ENCODE measurements at regions not wholly inside any gene's neighbourhood (a gene's known extent, or its start where the extent isn't known, plus 50 kb on each side); places are given as distances from the start of the nearest gene placed in this dataset.
"Not testable (repeated sequence)": the region's sequence is repeated elsewhere in the genome, so short reads cannot be mapped to it uniquely, and the experiment has no call there.

DNA sequence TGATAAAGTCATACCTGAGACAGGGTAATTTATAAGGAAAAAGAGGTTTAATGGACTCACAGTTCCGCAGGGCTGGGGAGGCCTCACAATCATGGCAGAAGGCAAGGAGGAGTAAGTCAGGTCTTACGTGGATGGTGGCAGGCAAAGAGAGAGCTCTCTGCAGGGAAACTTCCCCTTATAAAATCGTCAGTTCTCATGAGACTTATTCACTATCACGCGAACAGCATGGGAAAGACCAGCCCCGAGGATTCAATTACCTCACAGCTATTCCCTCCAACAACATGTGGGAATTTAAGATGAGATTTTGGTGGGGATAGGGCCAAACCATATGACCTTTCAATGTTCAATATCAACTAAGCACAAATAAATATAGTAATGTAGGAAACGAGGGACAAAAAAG, 559.4 kb upstream of the KCND2 start:
- no peaks in the 10 kb centered on the region for H3K9me3 ChIP-seq
- intact Hi-C loops (cut with DNase I; ENCODE audit: low total_unique reads) = no loop called here
- DNase-seq = no peak
- H3K4me3 ChIP-seq = no peak overlapping the region
- no peaks in the 10 kb centered on the region for H3K27me3 ChIP-seq
- no peak overlapping the region for H3K27ac ChIP-seq
- TF ChIP-seq, protein P1, sequence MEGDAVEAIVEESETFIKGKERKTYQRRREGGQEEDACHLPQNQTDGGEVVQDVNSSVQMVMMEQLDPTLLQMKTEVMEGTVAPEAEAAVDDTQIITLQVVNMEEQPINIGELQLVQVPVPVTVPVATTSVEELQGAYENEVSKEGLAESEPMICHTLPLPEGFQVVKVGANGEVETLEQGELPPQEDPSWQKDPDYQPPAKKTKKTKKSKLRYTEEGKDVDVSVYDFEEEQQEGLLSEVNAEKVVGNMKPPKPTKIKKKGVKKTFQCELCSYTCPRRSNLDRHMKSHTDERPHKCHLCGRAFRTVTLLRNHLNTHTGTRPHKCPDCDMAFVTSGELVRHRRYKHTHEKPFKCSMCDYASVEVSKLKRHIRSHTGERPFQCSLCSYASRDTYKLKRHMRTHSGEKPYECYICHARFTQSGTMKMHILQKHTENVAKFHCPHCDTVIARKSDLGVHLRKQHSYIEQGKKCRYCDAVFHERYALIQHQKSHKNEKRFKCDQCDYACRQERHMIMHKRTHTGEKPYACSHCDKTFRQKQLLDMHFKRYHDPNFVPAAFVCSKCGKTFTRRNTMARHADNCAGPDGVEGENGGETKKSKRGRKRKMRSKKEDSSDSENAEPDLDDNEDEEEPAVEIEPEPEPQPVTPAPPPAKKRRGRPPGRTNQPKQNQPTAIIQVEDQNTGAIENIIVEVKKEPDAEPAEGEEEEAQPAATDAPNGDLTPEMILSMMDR (IDR thresholded peaks at IDR 0.05 in 4 of 5, conservative IDR thresholded peaks at IDR 0.05 in 1 of 5) = no peak
- no peak for TF ChIP-seq POLR2A (IDR thresholded peaks at IDR 0.05)
- in situ Hi-C loops (cut with MboI; ENCODE audit: low sequenced_read_pairs in 4 of 4) = no loop called here
- ATAC-seq = no peak
- no peaks in the 10 kb centered on the region for H3K36me3 ChIP-seq
- no peaks in the 10 kb centered on the region for H3K4me1 ChIP-seq

DNA sequence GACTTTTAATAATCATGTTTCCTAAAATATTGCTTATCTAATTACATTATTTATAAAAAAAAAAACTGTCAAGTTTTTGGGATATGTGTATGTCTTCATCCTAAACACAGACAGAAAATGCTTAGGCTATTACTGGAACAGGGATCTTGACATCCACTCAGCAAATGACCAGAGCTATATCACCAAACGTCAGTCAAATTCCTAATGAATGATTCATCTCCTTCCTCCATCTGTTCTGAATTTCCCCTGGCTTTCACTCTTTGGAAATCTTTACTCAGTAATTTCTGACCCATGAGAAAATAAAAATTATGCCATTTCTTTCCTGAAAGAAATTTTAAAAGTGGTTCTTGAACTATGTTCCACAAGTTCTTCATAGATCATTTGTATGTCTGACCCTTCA, 552.4 kb upstream of the KCND2 start:
- ATAC-seq (no peak), DNase-seq (no peak)
- no peaks in the 10 kb centered on the region for H3K27me3 ChIP-seq
- H3K27ac ChIP-seq = no peak overlapping the region
- H3K9me3 ChIP-seq = no peaks in the 10 kb centered on the region
- intact Hi-C loops (cut with DNase I; ENCODE audit: low total_unique reads) (no loop called here), in situ Hi-C loops (cut with MboI; ENCODE audit: low sequenced_read_pairs in 4 of 4) (no loop called here)
- H3K36me3 ChIP-seq = no peaks in the 10 kb centered on the region
- H3K4me1 ChIP-seq = no peaks in the 10 kb centered on the region
- H3K4me3 ChIP-seq = no peak overlapping the region
- TF ChIP-seq POLR2A (IDR thresholded peaks at IDR 0.05) = no peak

DNA sequence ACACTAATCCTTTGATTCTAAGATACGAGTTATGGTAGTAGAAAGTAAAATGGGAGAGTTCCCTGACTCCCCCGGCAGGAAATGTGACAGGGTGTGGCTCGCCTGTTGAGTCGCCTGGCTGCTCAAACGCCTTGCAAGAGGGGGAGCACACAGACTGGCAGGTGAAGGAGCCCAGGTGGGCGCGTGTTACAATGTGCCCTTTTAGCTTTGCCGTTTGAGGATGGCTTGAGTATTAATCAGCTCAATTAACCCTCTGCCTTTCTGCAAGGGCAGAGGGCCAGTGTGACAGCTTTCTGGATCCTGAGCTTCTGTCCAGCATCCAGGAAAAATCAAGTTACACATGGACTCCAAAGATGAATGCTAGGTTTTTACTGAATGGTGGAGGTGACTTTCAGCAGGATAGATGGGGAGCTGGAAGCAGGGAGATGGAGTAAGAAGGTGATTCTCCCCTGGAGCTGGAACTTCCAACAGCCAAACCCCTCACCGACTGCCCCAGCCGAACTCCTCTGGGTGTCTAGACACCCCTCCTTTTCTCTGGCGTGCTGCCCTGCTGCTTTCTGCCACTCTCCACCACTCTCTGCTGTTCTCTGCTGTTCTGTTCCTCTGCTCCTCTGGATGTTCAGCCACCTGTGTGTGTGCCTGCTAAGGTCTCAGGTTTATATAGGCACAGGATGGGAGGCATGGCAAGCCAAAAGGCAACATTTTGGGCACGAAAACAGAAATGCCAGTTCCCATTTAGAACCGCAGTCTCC, 548.8 kb upstream of the KCND2 start:
- intact Hi-C loops (cut with DNase I; ENCODE audit: low total_unique reads) = no loop called here
- no peak for TF ChIP-seq POLR2A (IDR thresholded peaks at IDR 0.05)
- TF ChIP-seq, protein P1 (IDR thresholded peaks at IDR 0.05 in 4 of 5, conservative IDR thresholded peaks at IDR 0.05 in 1 of 5) = no peak
- in situ Hi-C loops (cut with MboI; ENCODE audit: low sequenced_read_pairs in 4 of 4) = no loop called here

DNA sequence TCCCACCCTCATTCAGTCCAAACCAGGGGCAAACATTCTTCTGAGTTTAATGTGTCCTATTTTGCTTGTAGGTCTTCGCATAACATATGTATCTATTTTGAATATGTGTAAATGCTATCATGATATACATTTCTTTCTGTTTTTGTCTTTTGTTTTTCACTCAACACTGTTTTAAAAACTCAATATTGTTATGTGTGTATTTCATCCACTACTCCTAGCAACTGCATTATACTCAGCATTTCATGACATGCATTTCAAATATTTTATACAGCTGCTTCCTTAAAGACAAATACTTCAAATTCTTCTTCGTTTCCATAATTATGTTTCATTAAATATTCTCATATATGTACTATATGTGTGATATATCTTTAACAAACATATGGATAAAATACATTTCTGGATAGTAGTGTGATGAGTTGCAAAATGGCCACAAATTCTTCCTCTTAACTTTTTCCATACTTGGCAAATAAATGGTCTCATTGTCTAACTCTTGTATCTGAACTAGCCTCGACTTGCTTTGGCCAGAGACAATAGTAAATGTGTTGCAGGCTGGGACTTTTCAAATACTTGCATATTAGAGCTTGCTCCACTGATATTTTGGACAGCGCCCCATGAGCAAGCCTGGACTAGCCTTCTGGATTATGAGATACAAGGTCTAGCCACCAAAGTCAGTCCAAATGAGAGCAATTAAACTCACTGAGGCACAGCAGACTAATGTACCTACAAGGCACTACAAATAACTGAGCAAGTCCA, 539.7 kb upstream of the KCND2 start:
- no peaks in the 10 kb centered on the region for H3K36me3 ChIP-seq
- no peaks in the 10 kb centered on the region for H3K4me1 ChIP-seq
- H3K27ac ChIP-seq = no peak overlapping the region
- no peaks in the 10 kb centered on the region for H3K27me3 ChIP-seq
- in situ Hi-C loops (cut with MboI; ENCODE audit: low sequenced_read_pairs in 4 of 4) = no loop called here
- intact Hi-C loops (cut with DNase I; ENCODE audit: low total_unique reads) = no loop called here
- ATAC-seq (no peak), DNase-seq (no peak)
- no peaks in the 10 kb centered on the region for H3K9me3 ChIP-seq
- no peak for TF ChIP-seq POLR2A (IDR thresholded peaks at IDR 0.05)
- TF ChIP-seq, protein P1 (IDR thresholded peaks at IDR 0.05 in 4 of 5, conservative IDR thresholded peaks at IDR 0.05 in 1 of 5) = no peak
- H3K4me3 ChIP-seq = no peak overlapping the region

More for the DNA sequence above, 548.8 kb upstream of the KCND2 start:
- Histone ChIP-seq H3K9me3 (no peaks in the 10 kb centered on the region), H3K27ac (no peak overlapping the region), H3K4me1 (no peaks in the 10 kb centered on the region), H3K27me3 (no peaks in the 10 kb centered on the region), H3K4me3 (no peak overlapping the region), H3K36me3 (no peaks in the 10 kb centered on the region)
- DNase-seq (no peak), ATAC-seq (no peak)

DNA sequence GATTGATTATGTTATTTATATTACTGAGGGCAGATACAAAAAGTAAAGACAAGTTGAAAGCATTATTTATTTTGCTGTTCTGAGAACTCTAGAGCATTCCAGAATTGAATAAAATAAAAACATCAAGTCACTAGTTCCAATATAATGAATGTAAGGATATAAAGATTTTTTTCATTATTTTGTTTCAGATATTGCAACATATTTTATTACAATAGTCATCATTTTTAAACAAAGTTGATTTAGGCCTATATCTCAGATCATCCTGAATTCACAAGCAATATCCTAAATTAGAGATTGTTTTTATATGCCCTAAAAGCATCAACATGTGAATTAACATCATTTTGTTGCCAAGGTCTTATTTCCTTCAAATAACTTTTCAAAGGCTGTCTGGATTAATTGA, 535.6 kb upstream of the KCND2 start:
- DNase-seq = no peak
- Histone ChIP-seq H3K36me3 (no peaks in the 10 kb centered on the region), H3K27me3 (no peaks in the 10 kb centered on the region), H3K4me1 (no peaks in the 10 kb centered on the region), H3K27ac (no peak overlapping the region), H3K4me3 (no peak overlapping the region), H3K9me3 (no peaks in the 10 kb centered on the region)
- intact Hi-C loops (cut with DNase I; ENCODE audit: low total_unique reads) (no loop called here), in situ Hi-C loops (cut with MboI; ENCODE audit: low sequenced_read_pairs in 4 of 4) (no loop called here)
- ATAC-seq = no peak
- TF ChIP-seq POLR2A (IDR thresholded peaks at IDR 0.05) = no peak

DNA sequence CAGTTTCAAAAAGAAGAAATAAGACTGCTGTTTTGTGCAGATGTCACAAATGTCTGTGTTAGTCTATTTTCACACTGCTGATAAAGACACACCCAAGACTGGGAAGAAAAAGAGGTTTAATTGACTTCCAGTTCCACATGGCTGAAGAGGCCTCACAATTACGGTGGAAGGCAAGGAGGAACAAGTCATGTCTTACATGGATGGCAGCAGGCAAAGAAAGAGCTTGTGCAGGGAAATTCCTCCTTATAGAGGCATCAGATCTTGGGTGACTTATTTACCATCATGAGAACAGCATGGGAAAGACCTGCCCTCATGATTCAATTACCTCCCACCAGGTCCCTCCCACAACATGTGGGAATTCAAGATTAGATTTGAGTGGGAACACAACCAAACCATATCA, 527.7 kb upstream of the KCND2 start:
- H3K9me3 ChIP-seq; H3K4me3 ChIP-seq; H3K27ac ChIP-seq; in situ Hi-C loops (cut with MboI; ENCODE audit: low sequenced_read_pairs in 4 of 4); intact Hi-C loops (cut with DNase I; ENCODE audit: low total_unique reads); DNase-seq; ATAC-seq; H3K4me1 ChIP-seq; H3K27me3 ChIP-seq; H3K36me3 ChIP-seq: not testable (repeated sequence)

All from gastrocnemius medialis (tissue), 4 donors.